ENCODE measurements at regions not wholly inside any gene's neighbourhood (a gene's known extent, or its start where the extent isn't known, plus 50 kb on each side); places are given as distances from the start of the nearest gene placed in this dataset.

GRCh38 chr7:81211204-81211933, 292.5 kb upstream of the SEMA3C start:
- TF ChIP-seq POLR2A (IDR thresholded peaks at IDR 0.05; ENCODE audit: low read depth, low read length) (no peak), POLR2AphosphoS5 (IDR thresholded peaks at IDR 0.05; ENCODE audit: low read depth, low read length) (no peak), PAX5 (IDR thresholded peaks at IDR 0.05; ENCODE audit: insufficient read depth, low read length, severe bottlenecking) (no peak)
